Smooth muscle cell (in vitro differentiated cells): ENCODE measurements at regions not wholly inside any gene's neighbourhood (a gene's known extent, or its start where the extent isn't known, plus 50 kb on each side); places are given as distances from the start of the nearest gene placed in this dataset.
A peak's percentile ranks its signal among the peaks of the same experiment; 100 is the strongest.

Experiments used
- DNase-seq: peaks from one replicate; lab custom pipeline; 2025; ENCODE audit not compliant: unreplicated experiment; lab: John Stamatoyannopoulos, UW
- H2AFZ ChIP-seq: fragments of 200-600 bp; sonication (generic); 2 replicates; pipeline ENCODE4 v1.6.0; 2016; ENCODE audit warnings: antibody characterized with exemption, low read depth, mild to moderate bottlenecking
- H3F3A ChIP-seq: fragments of 200-600 bp; sonication (generic); 2 replicates; pipeline ENCODE4 v1.6.0; 2017; ENCODE audit warnings: antibody characterized with exemption, low read depth
- H3K27ac ChIP-seq: fragments of 200-600 bp; sonication (generic); 2 replicates; pipeline ENCODE4 v1.5.1; 2016; ENCODE audit warnings: low read depth, mild to moderate bottlenecking
- H3K27me3 ChIP-seq: fragments of 200-600 bp; sonication (generic); 2 replicates; pipeline ENCODE4 v1.6.1; 2016; ENCODE audit warnings: low read depth, mild to moderate bottlenecking
- H3K36me3 ChIP-seq: fragments of 200-600 bp; sonication (generic); 2 replicates; pipeline ENCODE4 v1.5.1; 2016; ENCODE audit warnings: low read depth
- H3K4me1 ChIP-seq: fragments of 200-600 bp; sonication (generic); 2 replicates; pipeline ENCODE4 v1.5.1; 2016; ENCODE audit warnings: low read depth
- H3K4me2 ChIP-seq: fragments of 200-600 bp; sonication (generic); 2 replicates; pipeline ENCODE4 v1.6.0; 2016; ENCODE audit warnings: mild to moderate bottlenecking
- H3K4me3 ChIP-seq: fragments of 200-600 bp; sonication (generic); 2 replicates; pipeline ENCODE4 v1.5.1; 2016; ENCODE audit warnings: mild to moderate bottlenecking
- H3K79me2 ChIP-seq: fragments of 200-600 bp; sonication (generic); 2 replicates; pipeline ENCODE4 v1.6.0; 2016; ENCODE audit warnings: low read depth, mild to moderate bottlenecking
- H3K9ac ChIP-seq: fragments of 200-600 bp; sonication (generic); 2 replicates; pipeline ENCODE4 v1.6.0; 2016; ENCODE audit warnings: low read depth
- H3K9me3 ChIP-seq: fragments of 200-600 bp; sonication (generic); replicated peaks from 2 replicates; pipeline ENCODE4 v1.5.1; 2016; ENCODE audit warnings: low read depth
- H4K20me1 ChIP-seq: fragments of 200-600 bp; sonication (generic); 2 replicates; pipeline ENCODE4 v1.6.0; 2016; ENCODE audit warnings: low read depth
- WGBS: methylation state at CpG from one replicate; pipeline ENCODE4 v1.1.7; 2016; ENCODE audit warnings: low lambda C conversion rate; 5-methylcytosine and 5-hydroxymethylcytosine counted together
- TF ChIP-seq, protein P1 (sequence below): fragments of 200-600 bp; sonication (generic); IDR thresholded peaks from 2 replicates; pipeline ENCODE4 v1.5.1; 2017; ENCODE audit warnings: borderline replicate concordance, mild to moderate bottlenecking, antibody characterized with exemption; ENCODE audit not compliant: insufficient read depth, poor library complexity, severe bottlenecking

GRCh38 chr21:20874202-20874601, 124.0 kb upstream of the NCAM2 start:
- H4K20me1 ChIP-seq: no peaks in the 10 kb centered on the region
- H3K4me3 ChIP-seq: no peak overlapping the region
- WGBS: 93% methylated on average over 1 of the region's 1 CpG
- no peaks in the 10 kb centered on the region for H3K36me3 ChIP-seq
- H3K4me2 ChIP-seq: no peak overlapping the region
- H3K27me3 ChIP-seq: no peaks in the 10 kb centered on the region
- H3K4me1 ChIP-seq: no peaks in the 10 kb centered on the region
- H3F3A ChIP-seq: no peaks in the 10 kb centered on the region
- no peak overlapping the region for H3K9ac ChIP-seq
- H2AFZ ChIP-seq: no peak overlapping the region
- DNase-seq: no peak
- TF ChIP-seq, protein P1, sequence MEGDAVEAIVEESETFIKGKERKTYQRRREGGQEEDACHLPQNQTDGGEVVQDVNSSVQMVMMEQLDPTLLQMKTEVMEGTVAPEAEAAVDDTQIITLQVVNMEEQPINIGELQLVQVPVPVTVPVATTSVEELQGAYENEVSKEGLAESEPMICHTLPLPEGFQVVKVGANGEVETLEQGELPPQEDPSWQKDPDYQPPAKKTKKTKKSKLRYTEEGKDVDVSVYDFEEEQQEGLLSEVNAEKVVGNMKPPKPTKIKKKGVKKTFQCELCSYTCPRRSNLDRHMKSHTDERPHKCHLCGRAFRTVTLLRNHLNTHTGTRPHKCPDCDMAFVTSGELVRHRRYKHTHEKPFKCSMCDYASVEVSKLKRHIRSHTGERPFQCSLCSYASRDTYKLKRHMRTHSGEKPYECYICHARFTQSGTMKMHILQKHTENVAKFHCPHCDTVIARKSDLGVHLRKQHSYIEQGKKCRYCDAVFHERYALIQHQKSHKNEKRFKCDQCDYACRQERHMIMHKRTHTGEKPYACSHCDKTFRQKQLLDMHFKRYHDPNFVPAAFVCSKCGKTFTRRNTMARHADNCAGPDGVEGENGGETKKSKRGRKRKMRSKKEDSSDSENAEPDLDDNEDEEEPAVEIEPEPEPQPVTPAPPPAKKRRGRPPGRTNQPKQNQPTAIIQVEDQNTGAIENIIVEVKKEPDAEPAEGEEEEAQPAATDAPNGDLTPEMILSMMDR: no peak
- no peaks in the 10 kb centered on the region for H3K9me3 ChIP-seq
- H3K27ac ChIP-seq: no peak overlapping the region
- H3K79me2 ChIP-seq: no peaks in the 10 kb centered on the region

DNA sequence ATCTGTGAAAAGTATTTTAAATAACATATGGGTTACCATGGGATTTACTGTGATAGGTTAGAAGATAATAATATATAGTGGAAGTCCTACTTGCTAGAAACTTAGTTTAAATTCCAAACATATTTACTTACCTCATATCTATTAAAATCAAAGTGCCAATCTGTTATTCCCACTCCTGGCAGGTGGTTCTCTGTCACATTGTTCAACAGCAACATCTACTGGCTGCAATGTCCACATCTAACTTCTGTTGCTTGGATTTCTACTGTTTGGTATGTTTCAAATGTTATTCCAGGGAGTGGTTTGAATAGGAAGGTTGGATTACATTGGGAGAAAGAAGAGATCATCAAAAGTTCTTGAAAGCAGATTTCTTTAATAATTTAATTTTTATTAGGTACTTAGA, 122.5 kb upstream of the NCAM2 start:
- no peaks in the 10 kb centered on the region for H3K9me3 ChIP-seq
- H3K4me2 ChIP-seq: no peak overlapping the region
- H3K27ac ChIP-seq: no peak overlapping the region
- DNase-seq: no peak
- H3K79me2 ChIP-seq: no peaks in the 10 kb centered on the region
- no peaks in the 10 kb centered on the region for H3F3A ChIP-seq
- no peak overlapping the region for H3K4me3 ChIP-seq
- no peaks in the 10 kb centered on the region for H4K20me1 ChIP-seq
- TF ChIP-seq, protein P1: no peak
- H3K27me3 ChIP-seq: no peaks in the 10 kb centered on the region
- H2AFZ ChIP-seq: no peak overlapping the region
- no peaks in the 10 kb centered on the region for H3K36me3 ChIP-seq
- no peak overlapping the region for H3K9ac ChIP-seq
- H3K4me1 ChIP-seq: no peaks in the 10 kb centered on the region

- H3K4me2 ChIP-seq: no peak overlapping the region
- H3K4me3 ChIP-seq: no peak overlapping the region
- H3K27ac ChIP-seq: no peak overlapping the region
- no peak for DNase-seq
- H3K27me3 ChIP-seq: no peaks in the 10 kb centered on the region
- no peaks in the 10 kb centered on the region for H3K4me1 ChIP-seq
- no peaks in the 10 kb centered on the region for H3K79me2 ChIP-seq
- no peak overlapping the region for H2AFZ ChIP-seq
- no peaks in the 10 kb centered on the region for H3F3A ChIP-seq
- WGBS: 96% methylated on average over 2 of the region's 2 CpGs
- H4K20me1 ChIP-seq: no peaks in the 10 kb centered on the region
- no peak overlapping the region for H3K9ac ChIP-seq
- TF ChIP-seq, protein P1: no peak
- no peaks in the 10 kb centered on the region for H3K36me3 ChIP-seq
- H3K9me3 ChIP-seq: no peaks in the 10 kb centered on the region
Observed at GRCh38 chr21:20877976-20878375, 120.2 kb upstream of the NCAM2 start.

DNA sequence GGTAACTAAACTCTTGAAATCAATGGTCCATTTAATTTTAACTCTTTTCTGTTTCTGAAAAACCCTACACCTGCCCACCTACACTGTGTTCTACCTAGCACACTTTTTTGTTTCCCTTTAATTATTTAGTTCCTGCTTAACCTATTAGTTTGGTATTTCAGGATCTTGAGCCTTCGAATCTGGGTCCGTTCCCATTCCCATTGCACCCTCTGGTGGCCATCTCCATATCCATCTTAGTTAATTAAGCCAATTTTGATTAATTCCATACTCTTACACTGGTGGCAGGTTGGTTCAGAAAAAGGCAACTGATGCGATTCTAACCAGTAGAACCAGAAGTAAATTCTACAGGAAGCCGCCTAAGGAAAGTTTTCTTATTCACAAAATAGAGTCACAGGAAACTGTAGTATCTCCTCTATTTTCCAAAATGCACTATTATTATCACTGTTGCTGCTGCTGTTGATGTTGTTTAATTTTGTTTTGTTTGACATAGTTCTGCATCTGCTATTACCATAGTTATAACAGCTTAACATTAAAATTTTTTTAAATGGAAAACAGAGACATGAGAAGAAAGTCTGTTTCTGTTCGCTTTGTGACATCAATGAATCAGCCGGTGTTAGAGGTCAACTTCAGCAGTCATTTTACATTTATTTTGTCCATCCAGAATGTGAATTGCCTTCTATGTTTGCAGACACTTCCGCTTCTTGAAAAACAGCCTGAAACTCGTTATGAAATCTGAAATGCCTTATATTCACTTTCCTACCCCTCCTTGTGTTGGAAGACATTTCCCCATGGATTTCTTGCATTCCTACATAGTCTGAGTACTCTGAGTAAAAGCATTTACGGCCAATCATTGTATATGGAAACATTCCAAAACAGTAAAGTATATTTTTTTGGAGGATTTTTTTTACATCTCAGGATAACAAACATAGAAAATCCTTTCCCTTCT, 115.5 kb upstream of the NCAM2 start:
- TF ChIP-seq, protein P1: peak; percentile 82
- WGBS: 40% methylated on average over 9 of the region's 9 CpGs
- no peaks in the 10 kb centered on the region for H3K9me3 ChIP-seq

More for the DNA sequence above, 115.5 kb upstream of the NCAM2 start:
- H3K9ac ChIP-seq: no peak overlapping the region
- no peaks in the 10 kb centered on the region for H3F3A ChIP-seq
- H3K36me3 ChIP-seq: no peaks in the 10 kb centered on the region
- no peaks in the 10 kb centered on the region for H3K4me1 ChIP-seq
- DNase-seq: no peak
- H3K4me3 ChIP-seq: no peak overlapping the region
- H3K79me2 ChIP-seq: no peaks in the 10 kb centered on the region
- no peak overlapping the region for H3K4me2 ChIP-seq
- H3K27ac ChIP-seq: no peak overlapping the region
- H3K27me3 ChIP-seq: no peaks in the 10 kb centered on the region
- no peaks in the 10 kb centered on the region for H4K20me1 ChIP-seq
- H2AFZ ChIP-seq: no peak overlapping the region
